GM12875 (cell line): ENCODE measurements at regions not wholly inside any gene's neighbourhood (a gene's known extent, or its start where the extent isn't known, plus 50 kb on each side); places are given as distances from the start of the nearest gene placed in this dataset.

ENCODE experiments used
- H3K4me3 ChIP-seq: one replicate; pipeline ENCODE4 v1.5.1; 2011; ENCODE audit warnings: low read depth, low read length, control low read depth
- CTCF ChIP-seq: IDR thresholded peaks from 2 replicates; pipeline ENCODE4 v1.5.1; 2011; ENCODE audit warnings: low read depth, mild to moderate bottlenecking, control low read depth, inconsistent platforms, low read length, moderate library complexity, borderline replicate concordance; ENCODE audit not compliant: insufficient read depth

- no peak overlapping the region for H3K4me3 ChIP-seq
- no peak for TF ChIP-seq CTCF
Observed at GRCh38 chr2:78353168-78353567, 672.3 kb upstream of the REG3G start.

GRCh38 chr2:78355967-78356366, 669.5 kb upstream of the REG3G start:
- H3K4me3 ChIP-seq = no peak overlapping the region
- no peak for TF ChIP-seq CTCF

- TF ChIP-seq CTCF = no peak
Observed at GRCh38 chr2:78383576-78383975, 641.9 kb upstream of the REG3G start.

GRCh38 chr2:78397198-78397597, 628.3 kb upstream of the REG3G start:
- no peak overlapping the region for H3K4me3 ChIP-seq
- TF ChIP-seq CTCF = no peak

More at GRCh38 chr2:78383576-78383975, 641.9 kb upstream of the REG3G start:
- no peak overlapping the region for H3K4me3 ChIP-seq

GRCh38 chr2:78407960-78408794, 617.3 kb upstream of the REG3G start:
- no peak for TF ChIP-seq CTCF
- H3K4me3 ChIP-seq = no peak overlapping the region

GRCh38 chr2:78408795-78409118, 616.7 kb upstream of the REG3G start:
- no peak overlapping the region for H3K4me3 ChIP-seq
- no peak for TF ChIP-seq CTCF

GRCh38 chr2:78411303-78411702, 614.2 kb upstream of the REG3G start:
- TF ChIP-seq CTCF = no peak
- H3K4me3 ChIP-seq = no peak overlapping the region
